Smooth muscle cell (in vitro differentiated cells): ENCODE measurements at regions not wholly inside any gene's neighbourhood (a gene's known extent, or its start where the extent isn't known, plus 50 kb on each side); places are given as distances from the start of the nearest gene placed in this dataset.

Source experiments
- DNase-seq: peaks from one replicate; lab custom pipeline; 2025; ENCODE audit not compliant: unreplicated experiment; lab: John Stamatoyannopoulos, UW
- H2AFZ ChIP-seq: fragments of 200-600 bp; sonication (generic); 2 replicates; pipeline ENCODE4 v1.6.0; 2016; ENCODE audit warnings: antibody characterized with exemption, low read depth, mild to moderate bottlenecking
- H3F3A ChIP-seq: fragments of 200-600 bp; sonication (generic); 2 replicates; pipeline ENCODE4 v1.6.0; 2017; ENCODE audit warnings: antibody characterized with exemption, low read depth
- H3K27ac ChIP-seq: fragments of 200-600 bp; sonication (generic); 2 replicates; pipeline ENCODE4 v1.5.1; 2016; ENCODE audit warnings: low read depth, mild to moderate bottlenecking
- H3K27me3 ChIP-seq: fragments of 200-600 bp; sonication (generic); 2 replicates; pipeline ENCODE4 v1.6.1; 2016; ENCODE audit warnings: low read depth, mild to moderate bottlenecking
- H3K36me3 ChIP-seq: fragments of 200-600 bp; sonication (generic); 2 replicates; pipeline ENCODE4 v1.5.1; 2016; ENCODE audit warnings: low read depth
- H3K4me1 ChIP-seq: fragments of 200-600 bp; sonication (generic); 2 replicates; pipeline ENCODE4 v1.5.1; 2016; ENCODE audit warnings: low read depth
- H3K4me2 ChIP-seq: fragments of 200-600 bp; sonication (generic); 2 replicates; pipeline ENCODE4 v1.6.0; 2016; ENCODE audit warnings: mild to moderate bottlenecking
- H3K4me3 ChIP-seq: fragments of 200-600 bp; sonication (generic); 2 replicates; pipeline ENCODE4 v1.5.1; 2016; ENCODE audit warnings: mild to moderate bottlenecking
- H3K79me2 ChIP-seq: fragments of 200-600 bp; sonication (generic); 2 replicates; pipeline ENCODE4 v1.6.0; 2016; ENCODE audit warnings: low read depth, mild to moderate bottlenecking
- H3K9ac ChIP-seq: fragments of 200-600 bp; sonication (generic); 2 replicates; pipeline ENCODE4 v1.6.0; 2016; ENCODE audit warnings: low read depth
- H3K9me3 ChIP-seq: fragments of 200-600 bp; sonication (generic); replicated peaks from 2 replicates; pipeline ENCODE4 v1.5.1; 2016; ENCODE audit warnings: low read depth
- H4K20me1 ChIP-seq: fragments of 200-600 bp; sonication (generic); 2 replicates; pipeline ENCODE4 v1.6.0; 2016; ENCODE audit warnings: low read depth
- CTCF ChIP-seq: fragments of 200-600 bp; sonication (generic); IDR thresholded peaks from 2 replicates; pipeline ENCODE4 v1.5.1; 2017; ENCODE audit warnings: borderline replicate concordance, mild to moderate bottlenecking, antibody characterized with exemption; ENCODE audit not compliant: insufficient read depth, poor library complexity, severe bottlenecking
- WGBS: methylation state at CpG from one replicate; pipeline ENCODE4 v1.1.7; 2016; ENCODE audit warnings: low lambda C conversion rate; 5-methylcytosine and 5-hydroxymethylcytosine counted together

DNA sequence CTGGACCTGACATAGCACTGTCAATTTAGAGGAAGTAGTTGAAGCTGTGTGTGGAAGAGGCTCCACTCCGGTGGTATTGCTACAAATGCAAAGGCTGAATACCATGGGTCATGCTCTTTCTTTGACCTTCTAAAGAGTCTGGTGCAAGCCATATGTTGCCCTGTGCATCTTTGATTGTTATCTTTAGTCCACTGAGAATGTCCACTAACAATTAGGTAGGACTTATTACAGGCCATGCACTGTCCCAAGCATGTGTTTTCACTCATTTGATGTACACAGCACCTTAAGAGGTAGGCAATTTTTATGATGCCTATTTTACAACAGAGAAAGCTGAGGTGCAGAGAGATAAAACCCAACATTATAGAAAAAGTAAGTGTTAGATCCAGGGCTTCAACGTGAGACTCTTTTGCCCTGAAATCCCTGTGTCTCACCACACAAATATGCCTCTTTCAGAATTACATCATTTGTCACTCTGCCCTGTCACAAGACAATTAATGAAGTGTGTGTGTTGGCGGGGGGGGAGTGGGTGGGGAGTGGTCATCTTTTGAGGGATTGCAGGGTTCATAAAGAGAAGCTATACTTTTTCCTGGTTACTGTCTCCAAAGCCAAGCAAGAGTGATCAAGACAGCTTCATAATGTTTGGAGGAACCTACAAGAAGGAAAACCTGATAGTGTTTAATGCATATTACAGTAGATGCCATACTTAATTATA, 637.6 kb upstream of the IGFBP3 start:
- WGBS, result 45% methylated on average over 3 of the region's 3 CpGs
- H3K4me2 ChIP-seq, result no peak overlapping the region
- H3K79me2 ChIP-seq, result no peaks in the 10 kb centered on the region
- no peaks in the 10 kb centered on the region for H3K4me1 ChIP-seq
- no peak overlapping the region for H3K9ac ChIP-seq
- peak overlapping the region; percentile 45 for H3K27ac ChIP-seq
- no peaks in the 10 kb centered on the region for H3K36me3 ChIP-seq
- H4K20me1 ChIP-seq, result no peaks in the 10 kb centered on the region
- DNase-seq, result no peak
- no peaks in the 10 kb centered on the region for H3K27me3 ChIP-seq
- peak overlapping the region; percentile 46 for H2AFZ ChIP-seq
- no peak overlapping the region for H3K4me3 ChIP-seq
- no peak for TF ChIP-seq CTCF
- peaks cover 3% of the 10 kb centered on the region for H3F3A ChIP-seq
- H3K9me3 ChIP-seq, result no peaks in the 10 kb centered on the region

- no peaks in the 10 kb centered on the region for H3K9me3 ChIP-seq
- no peak overlapping the region for H3K27ac ChIP-seq
- no peaks in the 10 kb centered on the region for H3K79me2 ChIP-seq
- H3K27me3 ChIP-seq, result no peaks in the 10 kb centered on the region
- H3F3A ChIP-seq, result peaks cover 3% of the 10 kb centered on the region
- H4K20me1 ChIP-seq, result no peaks in the 10 kb centered on the region
- no peaks in the 10 kb centered on the region for H3K4me1 ChIP-seq
- H3K9ac ChIP-seq, result no peak overlapping the region
- H3K36me3 ChIP-seq, result no peaks in the 10 kb centered on the region
- H3K4me2 ChIP-seq, result no peak overlapping the region
- peak overlapping the region; percentile 64 for H2AFZ ChIP-seq
- 59% methylated on average over 3 of the region's 3 CpGs for WGBS
- TF ChIP-seq CTCF, result no peak
- no peak overlapping the region for H3K4me3 ChIP-seq
- DNase-seq, result no peak
Observed at GRCh38 chr7:46557781-46558180, 636.7 kb upstream of the IGFBP3 start.

GRCh38 chr7:46557295-46557711, 636.2 kb upstream of the IGFBP3 start:
- Histone ChIP-seq H3K27ac (peak overlapping the region; percentile 14), H4K20me1 (no peaks in the 10 kb centered on the region), H2AFZ (peak overlapping the region; percentile 64), H3K36me3 (no peaks in the 10 kb centered on the region), H3K9me3 (no peaks in the 10 kb centered on the region), H3K4me3 (no peak overlapping the region), H3K27me3 (no peaks in the 10 kb centered on the region), H3F3A (peaks cover 3% of the 10 kb centered on the region), H3K4me1 (no peaks in the 10 kb centered on the region), H3K9ac (no peak overlapping the region), H3K4me2 (no peak overlapping the region), H3K79me2 (no peaks in the 10 kb centered on the region)
- TF ChIP-seq CTCF, result no peak
- 39% methylated on average over 5 of the region's 5 CpGs for WGBS
- no peak for DNase-seq

DNA sequence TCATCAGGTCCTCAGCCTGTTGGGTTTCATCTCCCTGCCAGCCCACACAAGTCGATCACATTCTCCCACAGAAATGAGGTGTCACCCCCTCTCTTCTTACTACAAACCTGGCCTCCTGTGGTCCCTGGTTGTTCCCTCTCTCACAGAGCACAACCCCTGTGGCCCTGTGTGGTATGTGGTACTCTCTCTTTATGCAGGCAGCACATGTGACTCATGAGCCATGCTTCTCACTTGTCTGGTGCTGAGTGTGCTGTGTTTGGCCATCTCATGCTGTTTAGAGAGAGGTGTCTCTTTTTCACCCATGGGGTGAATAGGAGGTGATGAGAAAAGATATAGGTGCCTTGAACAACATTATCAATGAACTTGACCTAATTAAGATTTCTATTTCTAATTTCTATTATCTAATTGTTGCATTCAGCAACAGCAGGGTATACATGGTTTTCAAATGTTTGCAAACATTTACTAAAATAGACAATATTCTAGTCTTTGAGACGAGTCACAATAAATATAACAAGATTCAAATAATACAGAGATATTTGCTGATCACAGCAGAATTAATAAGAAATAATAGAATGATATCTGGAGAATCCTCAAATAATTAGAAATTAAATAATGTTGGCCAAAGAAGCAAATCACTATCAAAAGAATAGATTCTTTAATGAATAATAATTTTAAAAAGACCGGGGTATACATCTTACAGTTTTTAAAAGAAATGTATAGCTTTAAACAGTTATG, 633.8 kb upstream of the IGFBP3 start:
- 93% methylated on average over 3 of the region's 3 CpGs for WGBS
- H3K79me2 ChIP-seq, result no peaks in the 10 kb centered on the region
- no peak overlapping the region for H3K4me3 ChIP-seq
- no peak overlapping the region for H3K9ac ChIP-seq
- no peaks in the 10 kb centered on the region for H3K36me3 ChIP-seq
- DNase-seq, result no peak
- no peaks in the 10 kb centered on the region for H3K9me3 ChIP-seq
- no peaks in the 10 kb centered on the region for H3K4me1 ChIP-seq
- H2AFZ ChIP-seq, result no peak overlapping the region
- no peak overlapping the region for H3K4me2 ChIP-seq
- H4K20me1 ChIP-seq, result no peaks in the 10 kb centered on the region
- H3F3A ChIP-seq, result peaks cover 3% of the 10 kb centered on the region
- TF ChIP-seq CTCF, result no peak
- H3K27ac ChIP-seq, result no peak overlapping the region
- H3K27me3 ChIP-seq, result no peaks in the 10 kb centered on the region
